Stimulated activated CD4-positive, alpha-beta T cell treated with anti-CD3 and anti-CD28 coated beads, Interleukin-15, amount 100 ng/mL, for 48 hours (primary cell): ENCODE measurements at regions not wholly inside any gene's neighbourhood (a gene's known extent, or its start where the extent isn't known, plus 50 kb on each side); places are given as distances from the start of the nearest gene placed in this dataset.
"Not testable (repeated sequence)": the region's sequence is repeated elsewhere in the genome, so short reads cannot be mapped to it uniquely, and the experiment has no call there.

ENCODE experiments used
- DNase-seq, 2 donors: peaks; one replicate each; pipeline ENCODE4 v3.0.0-alpha.2; 2020; ENCODE audit warnings: low read depth in 2 of 2

GRCh38 chr22:47402876-47403525 is 640.6 kb downstream of the TBC1D22A start:
- no peak for DNase-seq

GRCh38 chr22:47401976-47402770 is 639.7 kb downstream of the TBC1D22A start:
- DNase-seq, result no peak

- no peak for DNase-seq
Observed at GRCh38 chr22:47401592-47401898, 639.1 kb downstream of the TBC1D22A start.

- no peak for DNase-seq
Observed at GRCh38 chr22:47400701-47401591, 638.5 kb downstream of the TBC1D22A start.

- DNase-seq, result not testable (repeated sequence)
Observed at GRCh38 chr22:47400131-47400530, 637.7 kb downstream of the TBC1D22A start.

GRCh38 chr22:47398921-47399790 is 636.7 kb downstream of the TBC1D22A start:
- DNase-seq, result no peak

- no peak for DNase-seq
Observed at GRCh38 chr22:47398491-47398890, 636.0 kb downstream of the TBC1D22A start.

GRCh38 chr22:47397673-47398072 is 635.2 kb downstream of the TBC1D22A start:
- no peak for DNase-seq

GRCh38 chr22:47396515-47396914 is 634.1 kb downstream of the TBC1D22A start:
- DNase-seq, result no peak

- no peak for DNase-seq
Observed at GRCh38 chr22:47396105-47396504, 633.7 kb downstream of the TBC1D22A start.

GRCh38 chr22:47395481-47395880 is 633.0 kb downstream of the TBC1D22A start:
- no peak for DNase-seq

- DNase-seq, result no peak
Observed at GRCh38 chr22:47394504-47395440, 632.3 kb downstream of the TBC1D22A start.

- DNase-seq, result no peak
Observed at GRCh38 chr22:47393191-47393590, 630.7 kb downstream of the TBC1D22A start.

- DNase-seq, result no peak
Observed at GRCh38 chr22:47392729-47393128, 630.3 kb downstream of the TBC1D22A start.

- no peak for DNase-seq
Observed at GRCh38 chr22:47392054-47392347, 629.6 kb downstream of the TBC1D22A start.

- no peak for DNase-seq
Observed at GRCh38 chr22:47391169-47392053, 629.0 kb downstream of the TBC1D22A start.

GRCh38 chr22:47390026-47390970 is 627.8 kb downstream of the TBC1D22A start:
- DNase-seq, result no peak

GRCh38 chr22:47389201-47389600 is 626.8 kb downstream of the TBC1D22A start:
- DNase-seq, result no peak
